Neural cell (in vitro differentiated cells): ENCODE measurements at regions not wholly inside any gene's neighbourhood (a gene's known extent, or its start where the extent isn't known, plus 50 kb on each side); places are given as distances from the start of the nearest gene placed in this dataset.

Source experiments
- H2AFZ ChIP-seq: fragments of 200-600, 300-800 bp; sonication (generic), shearing (Covaris generic); 2 replicates; pipeline ENCODE4 v1.6.0; 2014; ENCODE audit warnings: low read depth, mild to moderate bottlenecking, antibody characterized with exemption, low read length, moderate library complexity
- H3F3A ChIP-seq: fragments of 200-600 bp; shearing (Covaris generic); 2 replicates; pipeline ENCODE4 v1.6.1; 2016; ENCODE audit warnings: mild to moderate bottlenecking, moderate library complexity, mixed read lengths, antibody characterized with exemption, low read length; ENCODE audit not compliant: insufficient read depth, poor library complexity, severe bottlenecking
- H3K27ac ChIP-seq: fragments of 200-600, 300-800 bp; sonication (generic), shearing (Covaris generic); 2 replicates; pipeline ENCODE4 v1.5.1; 2014; ENCODE audit warnings: mild to moderate bottlenecking, low read length, moderate library complexity
- H3K27me3 ChIP-seq: fragments of 300-800, 200-600 bp; sonication (generic), shearing (Covaris generic); 2 replicates; pipeline ENCODE4 v1.6.0; 2014; ENCODE audit warnings: mild to moderate bottlenecking, low read depth, low read length, moderate library complexity; ENCODE audit not compliant: insufficient read depth
- H3K36me3 ChIP-seq: fragments of 300-800, 200-600 bp; sonication (generic), shearing (Covaris generic); 2 replicates; pipeline ENCODE4 v1.5.1; 2014; ENCODE audit warnings: mild to moderate bottlenecking, antibody characterized with exemption, low read length, moderate library complexity; ENCODE audit not compliant: insufficient read depth
- H3K4me2 ChIP-seq: fragments of 300-800, 200-600 bp; sonication (generic), shearing (Covaris generic); 2 replicates; pipeline ENCODE4 v1.6.0; 2014; ENCODE audit warnings: mild to moderate bottlenecking, low read length
- H3K4me3 ChIP-seq: fragments of 300-800, 200-600 bp; sonication (generic), shearing (Covaris generic); 2 replicates; pipeline ENCODE4 v1.5.1; 2014; ENCODE audit warnings: mild to moderate bottlenecking, low read length, moderate library complexity
- H3K79me2 ChIP-seq: fragments of 200-600 bp; shearing (Covaris generic); replicated peaks from 2 replicates; pipeline ENCODE4 v1.6.0; 2014; ENCODE audit warnings: mild to moderate bottlenecking, low read length, moderate library complexity; ENCODE audit not compliant: insufficient read depth
- H3K9ac ChIP-seq: fragments of 300-800, 200-600 bp; sonication (generic), shearing (Covaris generic); 2 replicates; pipeline ENCODE4 v1.6.1; 2016; ENCODE audit warnings: mild to moderate bottlenecking, low read length, mixed read lengths
- H3K9me2 ChIP-seq: fragments of 200-600 bp; shearing (Covaris generic); 2 replicates; pipeline ENCODE4 v1.6.1; 2016; ENCODE audit warnings: mild to moderate bottlenecking, low read length, mixed read lengths; ENCODE audit not compliant: insufficient read depth
- H3K9me3 ChIP-seq: fragments of 200-600, 300-800 bp; sonication (generic), shearing (Covaris generic); 2 replicates; pipeline ENCODE4 v1.6.1; 2016; ENCODE audit warnings: mild to moderate bottlenecking, mixed run types, low read length, moderate library complexity, mixed read lengths
- H4K20me1 ChIP-seq: fragments of 200-600 bp; shearing (Covaris generic); 2 replicates; pipeline ENCODE4 v1.6.1; 2016; ENCODE audit warnings: mild to moderate bottlenecking, mixed run types; ENCODE audit not compliant: insufficient read depth
- CTCF ChIP-seq: fragments of 450-650 bp; IDR thresholded peaks from 2 replicates; pipeline ENCODE4 v1.5.1; 2014; ENCODE audit warnings: antibody characterized with exemption, mild to moderate bottlenecking, moderate library complexity; ENCODE audit not compliant: poor library complexity, severe bottlenecking
- EP300 ChIP-seq: fragments of 450-650 bp; conservative IDR thresholded peaks from 2 replicates; pipeline ENCODE4 v1.6.1; 2014; ENCODE audit warnings: antibody characterized with exemption, mild to moderate bottlenecking, moderate library complexity; ENCODE audit not compliant: poor library complexity, severe bottlenecking
- EZH2 ChIP-seq: fragments of 200-600, 300-800 bp; shearing (Covaris generic), sonication (generic); IDR thresholded peaks from 2 replicates; pipeline ENCODE4 v1.6.1; 2014; ENCODE audit warnings: antibody characterized with exemption, low read length, borderline replicate concordance, mild to moderate bottlenecking; ENCODE audit not compliant: insufficient read depth, poor library complexity, severe bottlenecking
- MXI1 ChIP-seq: fragments of 450-650 bp; conservative IDR thresholded peaks from 2 replicates; pipeline ENCODE4 v1.6.1; 2014; ENCODE audit warnings: antibody characterized with exemption, mild to moderate bottlenecking; ENCODE audit not compliant: poor library complexity, severe bottlenecking
- POLR2AphosphoS5 ChIP-seq: IDR thresholded peaks from 2 replicates; pipeline ENCODE4 v1.6.1; 2012
- RAD21 ChIP-seq: fragments of 450-650 bp; conservative IDR thresholded peaks from 2 replicates; pipeline ENCODE4 v1.6.1; 2014; ENCODE audit warnings: antibody characterized with exemption, mild to moderate bottlenecking, moderate library complexity
- REST ChIP-seq: IDR thresholded peaks from 2 replicates; pipeline ENCODE4 v1.6.1; 2012; ENCODE audit warnings: borderline replicate concordance
- SMC3 ChIP-seq: fragments of 450-650 bp; conservative IDR thresholded peaks from 2 replicates; pipeline ENCODE4 v1.6.1; 2014; ENCODE audit warnings: antibody characterized with exemption, mild to moderate bottlenecking, moderate library complexity; ENCODE audit not compliant: poor library complexity
- TAF1 ChIP-seq: IDR thresholded peaks from 2 replicates; pipeline ENCODE4 v1.6.1; 2012; ENCODE audit warnings: low read depth

- TF ChIP-seq CTCF (no peak), MXI1 (no peak), REST (no peak), POLR2AphosphoS5 (no peak), RAD21 (no peak), EP300 (no peak), SMC3 (no peak), TAF1 (no peak), EZH2 (no peak)
- H2AFZ ChIP-seq = no peak overlapping the region
- no peak overlapping the region for H3K27ac ChIP-seq
- H3K9me2 ChIP-seq = no peaks in the 10 kb centered on the region
- no peak overlapping the region for H3K4me3 ChIP-seq
- H3K36me3 ChIP-seq = no peaks in the 10 kb centered on the region
- H3K27me3 ChIP-seq = no peaks in the 10 kb centered on the region
- no peaks in the 10 kb centered on the region for H4K20me1 ChIP-seq
- no peaks in the 10 kb centered on the region for H3F3A ChIP-seq
- no peak overlapping the region for H3K9ac ChIP-seq
- H3K79me2 ChIP-seq = no peaks in the 10 kb centered on the region
- H3K4me2 ChIP-seq = no peak overlapping the region
- no peaks in the 10 kb centered on the region for H3K9me3 ChIP-seq
These were observed 545.3 kb downstream of the GBE1 start for GRCh38 chr3:81216192-81216591.

GRCh38 chr3:81214631-81215030, 546.8 kb downstream of the GBE1 start:
- H2AFZ ChIP-seq = no peak overlapping the region
- H3K4me2 ChIP-seq = no peak overlapping the region
- no peak overlapping the region for H3K4me3 ChIP-seq
- no peaks in the 10 kb centered on the region for H3K27me3 ChIP-seq
- no peaks in the 10 kb centered on the region for H4K20me1 ChIP-seq
- H3F3A ChIP-seq = no peaks in the 10 kb centered on the region
- H3K9me2 ChIP-seq = no peaks in the 10 kb centered on the region
- no peak for TF ChIP-seq SMC3
- TF ChIP-seq POLR2AphosphoS5 = no peak
- TF ChIP-seq RAD21 = no peak
- TF ChIP-seq CTCF = no peak
- TF ChIP-seq MXI1 = no peak
- TF ChIP-seq EZH2 = no peak
- no peak for TF ChIP-seq EP300
- TF ChIP-seq REST = no peak
- no peak for TF ChIP-seq TAF1
- no peaks in the 10 kb centered on the region for H3K9me3 ChIP-seq
- H3K9ac ChIP-seq = no peak overlapping the region
- no peaks in the 10 kb centered on the region for H3K36me3 ChIP-seq
- no peak overlapping the region for H3K27ac ChIP-seq
- H3K79me2 ChIP-seq = no peaks in the 10 kb centered on the region
